IMR-90 (cell line): ENCODE measurements at regions not wholly inside any gene's neighbourhood (a gene's known extent, or its start where the extent isn't known, plus 50 kb on each side); places are given as distances from the start of the nearest gene placed in this dataset.

ENCODE experiments used
- ATAC-seq: fragments of 200-7000 bp; cut with Tn5 transposase; 2 replicates; pipeline ENCODE4 v1.9.1; 2020; ENCODE audit warnings: low read depth, mild to moderate bottlenecking, moderate library complexity
- BruUV-seq: library from RNA; stranded (reverse); fragments of 400-500 nt; replicated peaks from 2 replicates; lab custom pipeline; 2021; lab: Mats Ljungman, UMichigan
- CTCF ChIA-PET: fragments of 300-600 bp; formaldehyde crosslinking; extraction: SDS; loops from one replicate; lab custom pipeline; 2021; ENCODE audit warnings: antibody characterized with exemption; lab: Yijun Ruan, JAX
- POLR2A ChIA-PET: fragments of 300-600 bp; sonication (Branson Sonifier 250); formaldehyde crosslinking; loops from one replicate; lab custom pipeline; 2022; ENCODE audit warnings: antibody characterized with exemption; ENCODE audit not compliant: unreplicated experiment; lab: Charles Lee
- DNase-seq: peaks from one replicate; pipeline ENCODE4 v3.0.0; 2013
- H2AFZ ChIP-seq: replicated peaks from 2 replicates; pipeline ENCODE3; 2013; ENCODE audit warnings: low read length, mild to moderate bottlenecking; ENCODE audit not compliant: poor library complexity
- H2AK5ac ChIP-seq: 2 replicates; pipeline ENCODE4 v1.6.1; 2013; ENCODE audit warnings: low read depth, low read length, inconsistent platforms
- H2AK9ac ChIP-seq: replicated peaks from 2 replicates; pipeline ENCODE3; 2013; ENCODE audit warnings: mild to moderate bottlenecking, low read depth, low read length, moderate library complexity; ENCODE audit not compliant: poor library complexity
- H2BK120ac ChIP-seq: 2 replicates; pipeline ENCODE4 v1.6.1; 2013; ENCODE audit warnings: low read depth, low read length, inconsistent platforms
- H2BK15ac ChIP-seq: 3 replicates; pipeline ENCODE4 v1.6.1; 2013; ENCODE audit warnings: low read depth, low read length, inconsistent platforms
- H2BK20ac ChIP-seq: 2 replicates; pipeline ENCODE4 v1.6.1; 2013; ENCODE audit warnings: low read depth, mild to moderate bottlenecking, inconsistent platforms, low read length, moderate library complexity
- H2BK5ac ChIP-seq: 2 replicates; pipeline ENCODE4 v1.6.1; 2013; ENCODE audit warnings: mild to moderate bottlenecking, low read depth, low read length, inconsistent platforms; ENCODE audit not compliant: poor library complexity, severe bottlenecking
- H3K14ac ChIP-seq: replicated peaks from 2 replicates; pipeline ENCODE4 v1.6.1; 2013; ENCODE audit warnings: low read depth, low read length, inconsistent platforms
- H3K18ac ChIP-seq: 2 replicates; pipeline ENCODE4 v1.6.1; 2013; ENCODE audit warnings: low read depth, low read length, control low read depth
- H3K23ac ChIP-seq: 2 replicates; pipeline ENCODE4 v1.6.1; 2013; ENCODE audit warnings: low read depth, low read length, inconsistent platforms
- H3K27ac ChIP-seq: 2 replicates; pipeline ENCODE4 v1.5.1; 2013; ENCODE audit warnings: mild to moderate bottlenecking, control low read depth, low read length; ENCODE audit not compliant: insufficient read depth
- H3K27me3 ChIP-seq: 2 replicates; pipeline ENCODE4 v1.6.1; 2013; ENCODE audit warnings: low read length; ENCODE audit not compliant: control insufficient read depth, insufficient read depth
- H3K36me3 ChIP-seq: 2 replicates; pipeline ENCODE4 v1.6.1; 2013; ENCODE audit warnings: low read length, mixed read lengths; ENCODE audit not compliant: control insufficient read depth, insufficient read depth
- H3K4ac ChIP-seq: 2 replicates; pipeline ENCODE4 v1.6.1; 2013; ENCODE audit warnings: low read depth, low read length, inconsistent platforms
- H3K4me1 ChIP-seq: 2 replicates; pipeline ENCODE4 v1.6.1; 2013; ENCODE audit warnings: low read length, mixed read lengths; ENCODE audit not compliant: control insufficient read depth, insufficient read depth
- H3K4me2 ChIP-seq: 2 replicates; pipeline ENCODE4 v1.6.1; 2013; ENCODE audit warnings: low read depth, mild to moderate bottlenecking, control low read depth, low read length, moderate library complexity
- H3K4me3 ChIP-seq: 2 replicates; pipeline ENCODE4 v1.5.1; 2013; ENCODE audit warnings: low read depth, mild to moderate bottlenecking, control low read depth, low read length, moderate library complexity; ENCODE audit not compliant: insufficient read depth
- H3K56ac ChIP-seq: 2 replicates; pipeline ENCODE4 v1.6.1; 2013; ENCODE audit warnings: low read length, inconsistent platforms; ENCODE audit not compliant: insufficient read depth; ENCODE audit errors: extremely low read depth
- H3K79me1 ChIP-seq, 2 experiments: 2 replicates each; pipeline ENCODE4 v1.6.1; 2013; ENCODE audit warnings: low read length in 2 of 2, inconsistent platforms in 1 of 2, low read depth in 1 of 2
- H3K9ac ChIP-seq: 2 replicates; pipeline ENCODE4 v1.6.1; 2013; ENCODE audit warnings: low read depth, low read length, control low read depth
- H3K9me1 ChIP-seq: 2 replicates; pipeline ENCODE4 v1.6.1; 2013; ENCODE audit warnings: low read length, inconsistent platforms; ENCODE audit not compliant: insufficient read depth
- H3K9me3 ChIP-seq: 2 replicates; pipeline ENCODE4 v1.6.1; 2013; ENCODE audit warnings: low read length; ENCODE audit not compliant: control insufficient read depth, insufficient read depth
- H4K20me1 ChIP-seq: 2 replicates; pipeline ENCODE4 v1.6.1; 2013; ENCODE audit warnings: low read length, inconsistent platforms; ENCODE audit not compliant: insufficient read depth
- H4K5ac ChIP-seq: 2 replicates; pipeline ENCODE4 v1.6.1; 2013; ENCODE audit warnings: mild to moderate bottlenecking, low read depth, low read length, control low read depth
- H4K8ac ChIP-seq, 2 experiments: 2 replicates each; pipeline ENCODE4 v1.6.1; 2013; ENCODE audit warnings: low read depth in 2 of 2, low read length in 2 of 2, control low read depth in 1 of 2, inconsistent platforms in 1 of 2
- H4K91ac ChIP-seq: 2 replicates; pipeline ENCODE4 v1.6.1; 2013; ENCODE audit warnings: low read depth, low read length, inconsistent platforms; ENCODE audit not compliant: insufficient read depth
- CEBPB ChIP-seq: IDR thresholded peaks from 2 replicates; pipeline ENCODE4 v1.6.1; 2012; ENCODE audit warnings: low read depth, low read length, improper control_type of control experiment
- USF2 ChIP-seq: fragments of 150-350 bp; IDR thresholded peaks from 2 replicates; pipeline ENCODE4 v1.6.1; 2017; ENCODE audit warnings: mild to moderate bottlenecking, antibody characterized with exemption, low read length, low read depth
- WGBS, 2 experiments: methylation state at CpG; one replicate each; pipeline versions ENCODE4 v1.1.5 to v1.1.7; 2013; ENCODE audit warnings: missing lambda C conversion rate in 2 of 2; ENCODE audit not compliant: insufficient read length in 1 of 2; ENCODE audit errors: extremely low coverage in 2 of 2; 5-methylcytosine and 5-hydroxymethylcytosine counted together
- dilution Hi-C: fragments of 300-500 bp; cut with HindIII; formaldehyde crosslinking; loops from one replicate; pipeline ENCODE4 v1.14.3; 2018; ENCODE audit warnings: low sequenced_read_pairs; ENCODE audit not compliant: unreplicated experiment
- in situ Hi-C: fragments of 300-500 bp; cut with MboI; formaldehyde crosslinking; loops from 3 replicates; pipeline ENCODE4 v1.14.3; 2019; ENCODE audit warnings: low sequenced_read_pairs, inconsistent platforms, mixed read lengths
- intact Hi-C: fragments of 100-400 bp; cut with micrococcal nuclease; formaldehyde crosslinking; loops from 2 replicates; pipeline ENCODE4 v1.10.0; 2022

GRCh38 chr13:23996456-23996855, 99.2 kb upstream of the C1QTNF9B start:
- Histone ChIP-seq H2AK9ac (no peak overlapping the region), H3K4me3 (no peak overlapping the region), H3K23ac (no peak overlapping the region), H3K18ac (no peak overlapping the region), H2BK120ac (no peak overlapping the region), H3K9ac (no peak overlapping the region), H3K9me3 (no peaks in the 10 kb centered on the region; the same call in 1 of the 2 replicates), H4K8ac (no peak overlapping the region), H2BK20ac (no peak overlapping the region), H3K27me3 (no peaks in the 10 kb centered on the region), H2BK15ac (no peak overlapping the region), H2AFZ (no peak overlapping the region), H3K4ac (no peak overlapping the region), H2BK5ac (no peak overlapping the region), H4K20me1 (no peaks in the 10 kb centered on the region), H2AK5ac (no peak overlapping the region), H3K4me1 (peaks cover 8% of the 10 kb centered on the region), H4K91ac (no peak overlapping the region), H3K56ac (no peak overlapping the region), H3K4me2 (no peak overlapping the region), H3K36me3 (no peaks in the 10 kb centered on the region), H3K14ac (no peak overlapping the region), H4K5ac (no peak overlapping the region), H3K79me1 (no peaks in the 10 kb centered on the region), H3K9me1 (no peaks in the 10 kb centered on the region), H3K27ac (no peak overlapping the region)
- TF ChIP-seq USF2 (no peak), CEBPB (no peak)
- ATAC-seq (no peak), DNase-seq (no peak)
- intact Hi-C loops: no loop called here
- in situ Hi-C loops: no loop called here
- BruUV-seq: no TSS peak
- dilution Hi-C loops: no loop called here
- ChIA-PET CTCF (no interaction called here), POLR2A (no interaction called here)
- no CpG with 5 or more reads among the region's 2 CpGs for WGBS, 2 experiments
